GM23338 (cell line): ENCODE measurements at regions not wholly inside any gene's neighbourhood (a gene's known extent, or its start where the extent isn't known, plus 50 kb on each side); places are given as distances from the start of the nearest gene placed in this dataset.

Experiments
- ATAC-seq: fragments of 200-7000 bp; cut with Tn5 transposase; 3 replicates; pipeline ENCODE4 v1.9.1; 2020
- DNase-seq: peaks from one replicate; pipeline ENCODE4 v3.0.0-alpha.2; 2015; ENCODE audit warnings: low spot score
- H2AFZ ChIP-seq: fragments of 200-600 bp; sonication (generic); 2 replicates; pipeline ENCODE4 v1.8.0; 2016; ENCODE audit warnings: antibody characterized with exemption, mild to moderate bottlenecking, moderate library complexity
- H3F3A ChIP-seq: fragments of 200-600 bp; sonication (generic); replicated peaks from 2 replicates; pipeline ENCODE4 v1.8.0; 2017; ENCODE audit warnings: antibody characterized with exemption, mixed run types, low read depth
- H3K27ac ChIP-seq: fragments of 200-600 bp; sonication (generic); 2 replicates; pipeline ENCODE4 v1.6.1; 2016; ENCODE audit warnings: low read depth
- H3K27me3 ChIP-seq: fragments of 200-600 bp; sonication (generic); 2 replicates; pipeline ENCODE4 v1.8.0; 2016; ENCODE audit warnings: mild to moderate bottlenecking, mixed run types, moderate library complexity; ENCODE audit not compliant: insufficient read depth
- H3K36me3 ChIP-seq: fragments of 200-600 bp; sonication (generic); 2 replicates; pipeline ENCODE4 v1.8.0; 2016; ENCODE audit warnings: mild to moderate bottlenecking; ENCODE audit not compliant: insufficient read depth
- H3K4me1 ChIP-seq: fragments of 200-600 bp; sonication (generic); 2 replicates; pipeline ENCODE4 v1.8.0; 2016; ENCODE audit warnings: mild to moderate bottlenecking, moderate library complexity; ENCODE audit not compliant: insufficient read depth
- H3K4me2 ChIP-seq: fragments of 200-600 bp; sonication (generic); 2 replicates; pipeline ENCODE4 v1.7.1; 2017; ENCODE audit warnings: mixed run types
- H3K4me3 ChIP-seq: fragments of 200-600 bp; sonication (generic); 2 replicates; pipeline ENCODE4 v1.6.1; 2016; ENCODE audit warnings: mixed run types
- H3K79me2 ChIP-seq: fragments of 200-600 bp; sonication (generic); replicated peaks from 2 replicates; pipeline ENCODE4 v1.8.0; 2017; ENCODE audit warnings: mild to moderate bottlenecking; ENCODE audit not compliant: insufficient read depth
- H3K9me2 ChIP-seq: fragments of 200-600 bp; sonication (generic); 2 replicates; pipeline ENCODE4 v1.8.0; 2017; ENCODE audit not compliant: insufficient read depth
- H4K20me1 ChIP-seq: fragments of 200-600 bp; sonication (generic); replicated peaks from 2 replicates; pipeline ENCODE4 v1.8.0; 2017; ENCODE audit warnings: mild to moderate bottlenecking; ENCODE audit not compliant: insufficient read depth
- H3K27ac Mint-ChIP-seq: 2 replicates; pipeline ENCODE4 v1.8.0; 2020; ENCODE audit warnings: inconsistent platforms, mild to moderate bottlenecking, moderate library complexity, mixed read lengths
- H3K27me3 Mint-ChIP-seq: 3 replicates; pipeline ENCODE4 v1.8.0; 2022; ENCODE audit warnings: low read depth, mild to moderate bottlenecking, moderate library complexity, mixed read lengths, inconsistent platforms; ENCODE audit not compliant: insufficient read depth, poor library complexity
- H3K36me3 Mint-ChIP-seq: 3 replicates; pipeline ENCODE4 v1.8.0; 2021; ENCODE audit warnings: low read depth, mild to moderate bottlenecking, inconsistent platforms, moderate library complexity, mixed read lengths
- H3K4me1 Mint-ChIP-seq: 3 replicates; pipeline ENCODE4 v1.8.0; 2020; ENCODE audit warnings: mild to moderate bottlenecking, inconsistent platforms, mixed read lengths
- H3K4me3 Mint-ChIP-seq: 3 replicates; pipeline ENCODE4 v1.8.0; 2021; ENCODE audit warnings: moderate library complexity, mild to moderate bottlenecking, inconsistent platforms, mixed read lengths
- H3K9me3 Mint-ChIP-seq: 3 replicates; pipeline ENCODE4 v1.8.0; 2020; ENCODE audit warnings: moderate library complexity, mild to moderate bottlenecking, inconsistent platforms, mixed read lengths
- CREB1 ChIP-seq: fragments of 250-450 bp; sonication (Bioruptor Pico); IDR thresholded peaks from 2 replicates; pipeline ENCODE4 v1.5.0; 2020; ENCODE audit warnings: low read depth, mild to moderate bottlenecking, moderate library complexity
- EZH2 ChIP-seq: fragments of 200-600 bp; sonication (generic); IDR thresholded peaks from one replicate; pipeline ENCODE4 v1.8.0; 2017; ENCODE audit warnings: antibody characterized with exemption, mild to moderate bottlenecking, low read depth; ENCODE audit not compliant: unreplicated experiment
- EZH2phosphoT487 ChIP-seq: fragments of 200-600 bp; sonication (generic); IDR thresholded peaks from one replicate; pipeline ENCODE4 v1.8.1; 2018; ENCODE audit warnings: antibody characterized with exemption; ENCODE audit not compliant: unreplicated experiment
- JUNB ChIP-seq: IDR thresholded peaks from one replicate; pipeline ENCODE4 v1.6.1; 2016; ENCODE audit warnings: antibody characterized with exemption; ENCODE audit not compliant: unreplicated experiment
- NANOG ChIP-seq: IDR thresholded peaks from 2 replicates; pipeline ENCODE4 v1.6.1; 2016; ENCODE audit warnings: antibody characterized with exemption, borderline replicate concordance
- POLR2AphosphoS5 ChIP-seq: IDR thresholded peaks from 2 replicates; pipeline ENCODE4 v1.6.1; 2016; ENCODE audit warnings: antibody characterized with exemption, low read depth
- STAT1 ChIP-seq: IDR thresholded peaks from one replicate; pipeline ENCODE4 v1.6.1; 2016; ENCODE audit warnings: antibody characterized with exemption; ENCODE audit not compliant: unreplicated experiment
- ZNF114 ChIP-seq: fragments of 250-450 bp; sonication (Bioruptor Pico); IDR thresholded peaks from 2 replicates; pipeline ENCODE4 v1.5.0; 2020; ENCODE audit warnings: mild to moderate bottlenecking, moderate library complexity
- ZNF331 ChIP-seq: fragments of 250-450 bp; sonication (Bioruptor Pico); IDR thresholded peaks from 2 replicates; pipeline ENCODE4 v1.5.0; 2020; ENCODE audit warnings: low read depth, mild to moderate bottlenecking, moderate library complexity
- TF ChIP-seq, protein P1 (sequence below): IDR thresholded peaks from one replicate; pipeline ENCODE4 v1.6.1; 2018; ENCODE audit warnings: antibody characterized with exemption; ENCODE audit not compliant: unreplicated experiment
- TF ChIP-seq, protein P2 (sequence below): fragments of 250-450 bp; sonication (Bioruptor Pico); IDR thresholded peaks from 2 replicates; pipeline ENCODE4 v1.5.0; 2020; ENCODE audit warnings: mild to moderate bottlenecking, moderate library complexity

DNA sequence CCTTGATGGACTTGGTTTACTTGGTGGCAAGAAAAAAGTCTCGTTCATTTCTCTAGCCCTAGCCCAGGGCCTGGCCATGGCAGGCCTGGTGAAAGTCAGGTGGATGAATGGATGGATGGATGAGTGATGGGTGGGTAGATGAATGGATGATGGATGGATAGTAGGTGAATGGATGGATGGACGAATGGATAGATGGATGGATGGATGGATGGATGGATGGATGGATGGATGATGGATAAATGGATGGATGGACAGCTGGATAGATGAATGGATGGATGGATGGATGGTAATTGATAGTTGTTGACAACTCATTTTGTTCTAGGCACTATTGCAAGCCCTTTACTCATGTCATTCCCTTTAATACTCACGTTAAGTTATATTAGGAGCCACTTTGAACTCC, 86.1 kb upstream of the ANO1 start:
- Mint-ChIP-seq H3K4me1 (peaks cover 2% of the 10 kb centered on the region; the same call in 1 of the 3 replicates), H3K4me3 (no peak overlapping the region), H3K27me3 (peaks cover 14% of the 10 kb centered on the region), H3K27ac (no peak overlapping the region), H3K9me3 (peaks cover 15% of the 10 kb centered on the region; the same call in 2 of the 3 replicates), H3K36me3 (peaks cover 4% of the 10 kb centered on the region; the same call in 1 of the 3 replicates)
- TF ChIP-seq STAT1 (no peak), ZNF114 (CRISPR knock-in tag) (no peak), NANOG (no peak), POLR2AphosphoS5 (no peak), CREB1 (no peak)
- no peak for ATAC-seq
- H3F3A ChIP-seq: no peaks in the 10 kb centered on the region
- H4K20me1 ChIP-seq: peaks cover under 1% of the 10 kb centered on the region; the same call in 1 of the 2 replicates
- DNase-seq: no peak
- no peak overlapping the region for H3K4me3 ChIP-seq
- H3K4me1 ChIP-seq: peaks cover 3% of the 10 kb centered on the region; the same call in 1 of the 2 replicates
- H3K4me2 ChIP-seq: no peak overlapping the region
- H3K79me2 ChIP-seq: no peaks in the 10 kb centered on the region
- H3K36me3 ChIP-seq: no peaks in the 10 kb centered on the region
- H3K9me2 ChIP-seq: no peaks in the 10 kb centered on the region
- H3K27me3 ChIP-seq: peaks cover 23% of the 10 kb centered on the region
- H2AFZ ChIP-seq: no peak overlapping the region
- H3K27ac ChIP-seq: no peak overlapping the region

DNA sequence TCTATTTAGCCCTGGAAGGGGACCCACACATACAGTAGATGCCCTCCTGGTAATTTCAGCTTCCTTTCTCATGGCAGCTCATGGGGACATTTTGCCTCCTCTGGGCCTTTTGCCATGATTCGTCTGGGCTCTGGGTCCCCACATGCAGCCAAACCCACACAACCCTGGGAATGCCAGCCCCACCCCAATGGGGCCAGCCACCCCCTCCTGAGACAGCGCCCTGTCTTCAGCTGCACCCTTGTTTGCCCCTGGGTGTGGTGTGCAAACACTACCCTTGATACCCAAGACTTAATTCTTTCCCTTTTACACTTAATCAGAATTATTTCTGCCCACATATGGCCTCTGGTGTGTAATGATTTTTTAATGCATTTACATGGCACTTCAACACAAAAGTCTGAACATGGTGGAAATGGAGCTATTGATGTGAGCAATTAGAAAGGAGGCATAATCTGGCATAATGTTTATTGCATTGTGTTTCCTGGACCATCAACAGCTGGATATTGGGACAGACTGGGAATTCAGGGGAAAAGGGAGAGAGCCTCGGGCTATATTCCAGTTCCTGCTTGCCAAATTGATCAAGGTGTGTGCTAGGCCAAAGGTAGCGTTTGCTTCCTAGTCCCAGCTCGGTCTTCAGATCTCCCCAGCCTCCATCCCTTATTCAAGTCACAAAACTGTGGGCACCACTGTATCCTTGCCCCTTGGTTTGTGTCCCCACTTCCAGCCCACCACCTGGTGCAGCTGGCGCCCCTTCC, 85.0 kb upstream of the ANO1 start:
- Histone ChIP-seq H3F3A (no peaks in the 10 kb centered on the region), H3K27ac (no peak overlapping the region), H3K9me2 (no peaks in the 10 kb centered on the region), H2AFZ (no peak overlapping the region), H3K36me3 (no peaks in the 10 kb centered on the region), H3K4me1 (no peaks in the 10 kb centered on the region), H3K4me3 (no peak overlapping the region), H3K4me2 (no peak overlapping the region), H3K27me3 (peaks cover 18% of the 10 kb centered on the region; the same call in 1 of the 2 replicates), H3K79me2 (no peaks in the 10 kb centered on the region), H4K20me1 (no peaks in the 10 kb centered on the region; the same call in 1 of the 2 replicates)
- DNase-seq (no peak), ATAC-seq (no peak)
- no peaks in the 10 kb centered on the region for H3K4me1 Mint-ChIP-seq
- no peak overlapping the region for H3K4me3 Mint-ChIP-seq
- no peak overlapping the region for H3K27ac Mint-ChIP-seq
- H3K9me3 Mint-ChIP-seq: peaks cover 15% of the 10 kb centered on the region
- H3K36me3 Mint-ChIP-seq: peaks cover 4% of the 10 kb centered on the region; the same call in 1 of the 3 replicates
- H3K27me3 Mint-ChIP-seq: peaks cover 10% of the 10 kb centered on the region
- TF ChIP-seq NANOG (no peak), ZNF331 (CRISPR knock-in tag) (no peak), JUNB (no peak), STAT1 (no peak), EZH2 (no peak), ZNF114 (CRISPR knock-in tag) (no peak), CREB1 (no peak), EZH2phosphoT487 (no peak)
- TF ChIP-seq, protein P1, sequence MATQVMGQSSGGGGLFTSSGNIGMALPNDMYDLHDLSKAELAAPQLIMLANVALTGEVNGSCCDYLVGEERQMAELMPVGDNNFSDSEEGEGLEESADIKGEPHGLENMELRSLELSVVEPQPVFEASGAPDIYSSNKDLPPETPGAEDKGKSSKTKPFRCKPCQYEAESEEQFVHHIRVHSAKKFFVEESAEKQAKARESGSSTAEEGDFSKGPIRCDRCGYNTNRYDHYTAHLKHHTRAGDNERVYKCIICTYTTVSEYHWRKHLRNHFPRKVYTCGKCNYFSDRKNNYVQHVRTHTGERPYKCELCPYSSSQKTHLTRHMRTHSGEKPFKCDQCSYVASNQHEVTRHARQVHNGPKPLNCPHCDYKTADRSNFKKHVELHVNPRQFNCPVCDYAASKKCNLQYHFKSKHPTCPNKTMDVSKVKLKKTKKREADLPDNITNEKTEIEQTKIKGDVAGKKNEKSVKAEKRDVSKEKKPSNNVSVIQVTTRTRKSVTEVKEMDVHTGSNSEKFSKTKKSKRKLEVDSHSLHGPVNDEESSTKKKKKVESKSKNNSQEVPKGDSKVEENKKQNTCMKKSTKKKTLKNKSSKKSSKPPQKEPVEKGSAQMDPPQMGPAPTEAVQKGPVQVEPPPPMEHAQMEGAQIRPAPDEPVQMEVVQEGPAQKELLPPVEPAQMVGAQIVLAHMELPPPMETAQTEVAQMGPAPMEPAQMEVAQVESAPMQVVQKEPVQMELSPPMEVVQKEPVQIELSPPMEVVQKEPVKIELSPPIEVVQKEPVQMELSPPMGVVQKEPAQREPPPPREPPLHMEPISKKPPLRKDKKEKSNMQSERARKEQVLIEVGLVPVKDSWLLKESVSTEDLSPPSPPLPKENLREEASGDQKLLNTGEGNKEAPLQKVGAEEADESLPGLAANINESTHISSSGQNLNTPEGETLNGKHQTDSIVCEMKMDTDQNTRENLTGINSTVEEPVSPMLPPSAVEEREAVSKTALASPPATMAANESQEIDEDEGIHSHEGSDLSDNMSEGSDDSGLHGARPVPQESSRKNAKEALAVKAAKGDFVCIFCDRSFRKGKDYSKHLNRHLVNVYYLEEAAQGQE: no peak
- TF ChIP-seq, protein P2, sequence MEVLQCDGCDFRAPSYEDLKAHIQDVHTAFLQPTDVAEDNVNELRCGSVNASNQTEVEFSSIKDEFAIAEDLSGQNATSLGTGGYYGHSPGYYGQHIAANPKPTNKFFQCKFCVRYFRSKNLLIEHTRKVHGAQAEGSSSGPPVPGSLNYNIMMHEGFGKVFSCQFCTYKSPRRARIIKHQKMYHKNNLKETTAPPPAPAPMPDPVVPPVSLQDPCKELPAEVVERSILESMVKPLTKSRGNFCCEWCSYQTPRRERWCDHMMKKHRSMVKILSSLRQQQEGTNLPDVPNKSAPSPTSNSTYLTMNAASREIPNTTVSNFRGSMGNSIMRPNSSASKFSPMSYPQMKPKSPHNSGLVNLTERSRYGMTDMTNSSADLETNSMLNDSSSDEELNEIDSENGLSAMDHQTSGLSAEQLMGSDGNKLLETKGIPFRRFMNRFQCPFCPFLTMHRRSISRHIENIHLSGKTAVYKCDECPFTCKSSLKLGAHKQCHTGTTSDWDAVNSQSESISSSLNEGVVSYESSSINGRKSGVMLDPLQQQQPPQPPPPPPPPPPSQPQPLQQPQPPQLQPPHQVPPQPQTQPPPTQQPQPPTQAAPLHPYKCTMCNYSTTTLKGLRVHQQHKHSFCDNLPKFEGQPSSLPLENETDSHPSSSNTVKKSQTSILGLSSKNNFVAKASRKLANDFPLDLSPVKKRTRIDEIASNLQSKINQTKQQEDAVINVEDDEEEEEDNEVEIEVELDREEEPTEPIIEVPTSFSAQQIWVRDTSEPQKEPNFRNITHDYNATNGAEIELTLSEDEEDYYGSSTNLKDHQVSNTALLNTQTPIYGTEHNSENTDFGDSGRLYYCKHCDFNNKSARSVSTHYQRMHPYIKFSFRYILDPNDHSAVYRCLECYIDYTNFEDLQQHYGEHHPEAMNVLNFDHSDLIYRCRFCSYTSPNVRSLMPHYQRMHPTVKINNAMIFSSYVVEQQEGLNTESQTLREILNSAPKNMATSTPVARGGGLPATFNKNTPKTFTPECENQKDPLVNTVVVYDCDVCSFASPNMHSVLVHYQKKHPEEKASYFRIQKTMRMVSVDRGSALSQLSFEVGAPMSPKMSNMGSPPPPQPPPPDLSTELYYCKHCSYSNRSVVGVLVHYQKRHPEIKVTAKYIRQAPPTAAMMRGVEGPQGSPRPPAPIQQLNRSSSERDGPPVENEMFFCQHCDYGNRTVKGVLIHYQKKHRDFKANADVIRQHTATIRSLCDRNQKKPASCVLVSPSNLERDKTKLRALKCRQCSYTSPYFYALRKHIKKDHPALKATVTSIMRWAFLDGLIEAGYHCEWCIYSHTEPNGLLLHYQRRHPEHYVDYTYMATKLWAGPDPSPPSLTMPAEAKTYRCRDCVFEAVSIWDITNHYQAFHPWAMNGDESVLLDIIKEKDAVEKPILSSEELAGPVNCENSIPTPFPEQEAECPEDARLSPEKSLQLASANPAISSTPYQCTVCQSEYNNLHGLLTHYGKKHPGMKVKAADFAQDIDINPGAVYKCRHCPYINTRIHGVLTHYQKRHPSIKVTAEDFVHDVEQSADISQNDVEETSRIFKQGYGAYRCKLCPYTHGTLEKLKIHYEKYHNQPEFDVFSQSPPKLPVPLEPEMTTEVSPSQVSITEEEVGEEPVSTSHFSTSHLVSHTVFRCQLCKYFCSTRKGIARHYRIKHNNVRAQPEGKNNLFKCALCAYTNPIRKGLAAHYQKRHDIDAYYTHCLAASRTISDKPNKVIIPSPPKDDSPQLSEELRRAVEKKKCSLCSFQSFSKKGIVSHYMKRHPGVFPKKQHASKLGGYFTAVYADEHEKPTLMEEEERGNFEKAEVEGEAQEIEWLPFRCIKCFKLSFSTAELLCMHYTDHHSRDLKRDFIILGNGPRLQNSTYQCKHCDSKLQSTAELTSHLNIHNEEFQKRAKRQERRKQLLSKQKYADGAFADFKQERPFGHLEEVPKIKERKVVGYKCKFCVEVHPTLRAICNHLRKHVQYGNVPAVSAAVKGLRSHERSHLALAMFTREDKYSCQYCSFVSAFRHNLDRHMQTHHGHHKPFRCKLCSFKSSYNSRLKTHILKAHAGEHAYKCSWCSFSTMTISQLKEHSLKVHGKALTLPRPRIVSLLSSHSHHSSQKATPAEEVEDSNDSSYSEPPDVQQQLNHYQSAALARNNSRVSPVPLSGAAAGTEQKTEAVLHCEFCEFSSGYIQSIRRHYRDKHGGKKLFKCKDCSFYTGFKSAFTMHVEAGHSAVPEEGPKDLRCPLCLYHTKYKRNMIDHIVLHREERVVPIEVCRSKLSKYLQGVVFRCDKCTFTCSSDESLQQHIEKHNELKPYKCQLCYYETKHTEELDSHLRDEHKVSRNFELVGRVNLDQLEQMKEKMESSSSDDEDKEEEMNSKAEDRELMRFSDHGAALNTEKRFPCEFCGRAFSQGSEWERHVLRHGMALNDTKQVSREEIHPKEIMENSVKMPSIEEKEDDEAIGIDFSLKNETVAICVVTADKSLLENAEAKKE (CRISPR knock-in tag): no peak
